ENCODE measurements at regions not wholly inside any gene's neighbourhood (a gene's known extent, or its start where the extent isn't known, plus 50 kb on each side); places are given as distances from the start of the nearest gene placed in this dataset.
"Not testable (repeated sequence)": the region's sequence is repeated elsewhere in the genome, so short reads cannot be mapped to it uniquely, and the experiment has no call there.

- no peak for DNase-seq
These were observed 306.7 kb upstream of the GRID2 start for GRCh38 chr4:91997045-91997444.

GRCh38 chr4:92012899-92013867 is 290.6 kb upstream of the GRID2 start:
- DNase-seq = peak in 1 of 2 donors; percentile 7

- DNase-seq = peak; percentile 44 to 55
These were observed 289.7 kb upstream of the GRID2 start for GRCh38 chr4:92014067-92014466.

- DNase-seq = no peak
These were observed 282.6 kb upstream of the GRID2 start for GRCh38 chr4:92021203-92021602.

- DNase-seq = no peak
These were observed 282.0 kb upstream of the GRID2 start for GRCh38 chr4:92021788-92022187.

GRCh38 chr4:92028830-92029229 is 274.9 kb upstream of the GRID2 start:
- DNase-seq = not testable (repeated sequence)

GRCh38 chr4:92031825-92032224 is 271.9 kb upstream of the GRID2 start:
- no peak for DNase-seq

- DNase-seq = no peak
These were observed 268.1 kb upstream of the GRID2 start for GRCh38 chr4:92035666-92036065.

GRCh38 chr4:92045718-92046117 is 258.0 kb upstream of the GRID2 start:
- DNase-seq = no peak

GRCh38 chr4:92047209-92047875 is 256.4 kb upstream of the GRID2 start:
- peak; percentile 1 to 3 for DNase-seq

- no peak for DNase-seq
These were observed 252.9 kb upstream of the GRID2 start for GRCh38 chr4:92050875-92051274.

GRCh38 chr4:92059615-92060014 is 244.2 kb upstream of the GRID2 start:
- DNase-seq = no peak

GRCh38 chr4:92060333-92060732 is 243.4 kb upstream of the GRID2 start:
- DNase-seq = no peak

- no peak for DNase-seq
These were observed 239.2 kb upstream of the GRID2 start for GRCh38 chr4:92064574-92064973.

GRCh38 chr4:92066485-92066884 is 237.3 kb upstream of the GRID2 start:
- DNase-seq = no peak

GRCh38 chr4:92071587-92071986 is 232.2 kb upstream of the GRID2 start:
- no peak for DNase-seq

GRCh38 chr4:92074839-92075238 is 228.9 kb upstream of the GRID2 start:
- no peak for DNase-seq

GRCh38 chr4:92090887-92091286 is 212.9 kb upstream of the GRID2 start:
- DNase-seq = no peak

- no peak for DNase-seq
These were observed 212.4 kb upstream of the GRID2 start for GRCh38 chr4:92091335-92091734.

- DNase-seq = no peak
These were observed 203.9 kb upstream of the GRID2 start for GRCh38 chr4:92099861-92100260.

GRCh38 chr4:92100975-92101374 is 202.8 kb upstream of the GRID2 start:
- no peak for DNase-seq

- DNase-seq = peak; percentile 6 to 7
These were observed 202.0 kb upstream of the GRID2 start for GRCh38 chr4:92101737-92102172.

GRCh38 chr4:92104506-92104905 is 199.3 kb upstream of the GRID2 start:
- no peak for DNase-seq

Measured in right lung (tissue), 2 donors.